HG02610 (cell line): ENCODE measurements at regions not wholly inside any gene's neighbourhood (a gene's known extent, or its start where the extent isn't known, plus 50 kb on each side); places are given as distances from the start of the nearest gene placed in this dataset.

ENCODE experiments used
- ATAC-seq: cut with Tn5 transposase; IDR thresholded peaks from one replicate; pipeline ENCODE4 v1.9.1; 2021; ENCODE audit warnings: mild to moderate bottlenecking, moderate library complexity; ENCODE audit not compliant: unreplicated experiment

DNA sequence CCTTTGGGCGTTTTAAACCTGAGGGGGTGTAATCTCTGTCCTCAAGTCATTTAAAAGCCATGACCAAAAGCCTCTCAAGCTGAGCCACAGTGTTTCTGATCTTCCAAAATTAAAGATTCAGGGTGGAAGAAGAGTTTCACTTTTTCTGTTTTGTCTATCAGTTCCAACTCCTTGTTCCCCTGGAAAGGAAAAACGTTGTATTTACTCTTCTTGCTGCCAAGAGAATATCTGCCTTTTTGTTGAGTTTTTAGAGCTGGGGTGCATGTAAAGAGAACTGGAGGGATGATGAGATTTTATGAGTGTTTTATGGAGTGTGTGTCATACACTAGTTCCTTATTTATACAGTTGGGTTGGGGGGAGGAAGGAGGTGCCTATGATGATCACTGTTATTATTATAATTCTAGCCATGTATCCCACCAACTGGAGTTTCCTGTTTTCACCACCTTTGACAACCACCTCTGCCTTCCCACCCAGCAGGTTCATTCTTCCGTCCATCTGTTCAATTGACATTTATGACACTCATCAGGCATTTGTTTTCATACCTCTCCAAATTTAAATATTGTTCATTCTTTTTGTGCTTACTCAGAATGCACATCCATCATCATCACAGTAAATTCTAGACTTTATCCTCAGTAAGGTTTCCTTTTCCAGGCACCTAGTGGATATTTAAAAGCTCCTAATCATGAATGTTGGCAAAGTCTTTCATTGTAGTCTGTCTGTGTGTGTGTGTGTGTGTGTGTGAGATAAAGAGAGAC, 97.9 kb upstream of the MPDZ start:
- ATAC-seq: no peak

DNA sequence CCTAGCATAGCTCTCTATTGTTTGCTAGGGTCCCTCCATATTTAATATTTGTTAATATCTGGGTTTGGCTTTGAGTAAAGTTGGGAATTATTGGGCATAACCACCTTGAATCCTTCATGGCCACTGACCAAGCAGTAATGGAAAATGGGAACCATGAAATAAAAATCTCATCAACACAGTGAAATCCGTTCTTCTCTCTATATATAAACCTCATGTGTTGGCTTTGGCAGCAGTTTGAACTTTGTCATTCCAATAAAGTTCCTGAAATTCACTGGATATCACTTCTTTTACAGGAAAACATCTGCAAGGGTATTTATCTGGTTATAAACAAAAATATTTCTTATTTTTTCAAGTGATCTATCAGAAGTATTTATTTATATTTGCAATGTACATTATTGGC, 93.0 kb upstream of the MPDZ start:
- ATAC-seq: no peak

DNA sequence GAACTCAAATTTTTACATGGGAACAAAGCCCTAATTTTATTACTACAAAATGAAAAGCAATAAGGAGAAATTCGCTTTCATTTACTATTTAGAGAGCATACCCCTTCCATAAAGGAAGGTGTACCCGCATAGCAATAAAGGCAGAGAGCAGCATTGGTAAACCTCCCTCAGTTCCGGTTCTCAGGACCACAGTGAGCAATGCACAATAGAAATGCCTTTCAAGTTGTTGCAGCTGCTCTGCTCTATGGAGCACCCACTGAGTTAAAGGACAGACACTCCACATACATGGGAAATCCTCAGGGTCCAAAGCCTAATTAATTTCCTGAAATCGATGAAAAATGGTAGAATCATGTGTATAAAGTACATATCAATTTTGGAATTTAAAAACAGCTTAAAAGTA, 89.9 kb upstream of the MPDZ start:
- ATAC-seq: no peak

- no peak for ATAC-seq
Observed at GRCh38 chr9:13367784-13368183, 88.3 kb upstream of the MPDZ start.

- no peak for ATAC-seq
Observed at GRCh38 chr9:13364271-13365000, 84.9 kb upstream of the MPDZ start.

DNA sequence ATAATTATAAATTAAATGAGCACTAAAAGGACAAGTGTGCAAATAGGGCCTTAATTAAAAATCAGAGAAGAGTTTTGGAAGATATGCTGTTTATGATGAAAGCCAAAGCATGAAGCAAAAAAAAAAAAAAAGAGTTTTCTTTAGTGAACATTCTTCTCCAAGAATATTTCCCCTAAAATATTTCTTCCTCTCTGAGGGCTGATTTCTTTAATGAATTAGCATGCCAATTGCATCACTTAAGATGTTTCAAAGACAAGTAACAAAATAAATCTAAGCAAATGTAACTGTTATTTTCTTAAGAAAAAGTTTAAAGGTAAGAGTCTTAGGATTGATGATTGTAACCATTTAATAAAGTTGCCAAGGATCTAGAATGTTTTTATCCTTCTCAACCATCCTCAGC, 81.6 kb upstream of the MPDZ start:
- ATAC-seq: no peak

GRCh38 chr9:13360188-13360587, 80.7 kb upstream of the MPDZ start:
- ATAC-seq: no peak

DNA sequence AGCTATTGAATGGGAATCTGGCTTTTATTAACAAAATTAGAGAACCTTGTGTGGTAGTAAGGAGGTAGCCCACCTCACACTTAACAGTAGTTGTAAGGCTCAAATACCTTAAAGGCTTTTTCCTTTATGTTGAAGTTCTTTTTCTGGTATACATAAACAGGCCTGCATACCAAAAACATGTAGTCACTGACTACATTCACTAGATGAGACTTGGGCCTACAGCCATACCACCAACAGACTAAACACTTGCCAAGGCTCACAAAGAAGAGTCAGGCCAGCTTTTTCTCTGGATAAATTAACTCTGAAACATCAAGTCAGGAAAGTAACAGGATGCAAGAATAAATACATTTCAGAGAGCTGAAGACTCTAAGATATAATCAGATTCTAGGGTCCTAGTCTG, 78.6 kb upstream of the MPDZ start:
- no peak for ATAC-seq

DNA sequence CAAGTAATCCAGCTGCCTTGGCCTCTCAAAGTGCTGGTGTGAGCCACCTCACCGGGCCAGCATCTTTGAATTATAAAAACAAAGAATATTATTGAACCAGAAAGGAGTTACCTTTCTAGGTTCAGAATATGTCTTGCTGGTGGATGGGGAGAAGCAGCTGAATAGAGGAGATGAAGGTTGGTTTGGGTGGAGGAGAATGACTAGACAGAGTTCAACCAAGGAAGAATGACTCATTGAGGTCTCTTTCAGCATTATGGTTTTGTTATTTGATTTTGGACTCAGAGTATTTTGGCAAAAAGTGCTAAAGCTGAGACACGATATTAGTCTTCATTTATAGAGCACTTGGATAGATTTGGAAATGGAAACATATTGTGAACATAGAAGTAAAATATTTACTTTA, 75.2 kb upstream of the MPDZ start:
- no peak for ATAC-seq

- ATAC-seq: peak; percentile 62
Observed at GRCh38 chr9:13352451-13352979, 73.0 kb upstream of the MPDZ start.

- ATAC-seq: no peak
Observed at GRCh38 chr9:13351778-13352386, 72.4 kb upstream of the MPDZ start.

DNA sequence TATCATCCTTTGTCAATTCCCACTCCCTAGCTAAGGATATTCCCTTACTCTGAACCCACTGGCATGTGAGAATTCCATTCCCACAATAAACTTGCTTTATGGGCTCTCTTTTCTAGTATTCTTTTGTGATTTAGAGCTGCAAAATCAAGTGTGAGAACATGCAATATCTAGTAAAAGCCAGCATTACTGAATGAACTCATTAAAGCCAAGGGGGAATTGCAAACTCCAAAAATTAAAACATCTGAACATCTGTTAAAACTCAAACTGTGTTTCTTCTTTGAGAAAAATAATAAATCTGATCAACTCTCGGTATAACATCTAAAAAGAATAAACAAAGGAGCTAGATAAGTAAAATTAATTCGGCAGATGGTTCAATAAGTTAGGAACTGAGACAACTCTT, 53.1 kb upstream of the MPDZ start:
- no peak for ATAC-seq

GRCh38 chr9:13331320-13331719, 51.8 kb upstream of the MPDZ start:
- ATAC-seq: no peak

DNA sequence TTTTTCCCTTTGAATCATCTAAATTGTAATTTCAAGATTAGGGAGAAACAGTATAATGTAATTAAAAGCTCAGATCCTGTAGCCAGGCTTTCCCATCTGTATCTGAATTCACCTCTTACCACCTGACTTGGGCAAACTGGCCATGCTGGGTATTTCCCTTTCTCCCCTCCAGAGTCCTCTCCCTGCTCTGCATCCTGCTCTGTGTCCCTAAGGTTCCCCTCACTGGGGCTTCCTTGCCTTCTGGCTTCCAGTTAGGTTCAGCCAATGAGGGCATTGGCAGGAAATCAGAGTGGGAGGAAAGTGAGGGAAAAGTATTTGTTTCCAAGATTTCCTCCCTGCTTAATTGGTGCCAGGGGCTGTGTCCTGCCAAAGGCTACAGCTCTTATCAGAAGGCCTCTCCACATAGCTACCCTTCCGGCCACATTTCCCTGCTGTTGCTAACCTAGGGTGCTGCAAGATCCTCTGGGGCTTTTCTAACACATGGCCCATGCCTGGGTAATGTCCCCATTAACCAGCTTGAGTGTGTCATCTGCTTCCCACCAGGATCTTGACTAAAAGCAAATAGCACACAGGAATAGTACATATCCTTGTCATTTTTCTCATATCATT, 51.0 kb upstream of the MPDZ start:
- ATAC-seq: no peak
